Ovary (tissue), 3 donors: ENCODE measurements at regions not wholly inside any gene's neighbourhood (a gene's known extent, or its start where the extent isn't known, plus 50 kb on each side); places are given as distances from the start of the nearest gene placed in this dataset.

Source experiments
- EP300 ChIP-seq: sonication (generic); formaldehyde crosslinking; IDR thresholded peaks from one replicate; pipeline ENCODE4 v1.6.1; 2017; ENCODE audit warnings: antibody characterized with exemption
- POLR2A ChIP-seq: fragments of 450-650 bp; IDR thresholded peaks from one replicate; pipeline ENCODE4 v1.6.1; 2017; ENCODE audit warnings: antibody characterized with exemption, mild to moderate bottlenecking, moderate library complexity
- TF ChIP-seq, protein P1 (sequence below), 3 donors: fragments of 450-650 bp in 2 of 3; fragments of 200-600 bp in 1 of 3; IDR thresholded peaks; one replicate each; pipeline versions ENCODE4 v1.5.1 to v1.8.0; 2016 to 2022; ENCODE audit warnings: antibody characterized with exemption in 3 of 3, mild to moderate bottlenecking in 1 of 3
- donor health status: DM: no; HTN: no; CAD: no.

DNA sequence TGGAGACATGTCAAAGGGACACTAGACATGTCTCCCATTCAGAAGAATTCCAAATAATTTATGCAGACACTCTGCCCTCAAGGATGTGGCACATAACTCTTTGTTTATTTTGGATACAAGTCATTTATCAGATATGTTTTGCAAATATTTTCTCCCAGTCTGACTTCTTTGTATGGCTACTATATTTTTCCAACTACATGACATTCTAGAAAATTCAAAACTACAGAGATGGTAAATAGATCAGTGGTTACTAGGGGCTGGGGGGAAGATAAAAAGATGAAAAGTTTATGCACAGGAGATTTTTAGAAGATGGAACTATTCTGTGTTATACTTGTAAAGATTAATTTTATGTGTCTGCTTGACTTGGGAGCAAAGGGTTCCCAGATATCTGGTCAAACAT lies 347.3 kb upstream of the TRPC7 start:
- no peak for TF ChIP-seq POLR2A
- TF ChIP-seq, protein P1, sequence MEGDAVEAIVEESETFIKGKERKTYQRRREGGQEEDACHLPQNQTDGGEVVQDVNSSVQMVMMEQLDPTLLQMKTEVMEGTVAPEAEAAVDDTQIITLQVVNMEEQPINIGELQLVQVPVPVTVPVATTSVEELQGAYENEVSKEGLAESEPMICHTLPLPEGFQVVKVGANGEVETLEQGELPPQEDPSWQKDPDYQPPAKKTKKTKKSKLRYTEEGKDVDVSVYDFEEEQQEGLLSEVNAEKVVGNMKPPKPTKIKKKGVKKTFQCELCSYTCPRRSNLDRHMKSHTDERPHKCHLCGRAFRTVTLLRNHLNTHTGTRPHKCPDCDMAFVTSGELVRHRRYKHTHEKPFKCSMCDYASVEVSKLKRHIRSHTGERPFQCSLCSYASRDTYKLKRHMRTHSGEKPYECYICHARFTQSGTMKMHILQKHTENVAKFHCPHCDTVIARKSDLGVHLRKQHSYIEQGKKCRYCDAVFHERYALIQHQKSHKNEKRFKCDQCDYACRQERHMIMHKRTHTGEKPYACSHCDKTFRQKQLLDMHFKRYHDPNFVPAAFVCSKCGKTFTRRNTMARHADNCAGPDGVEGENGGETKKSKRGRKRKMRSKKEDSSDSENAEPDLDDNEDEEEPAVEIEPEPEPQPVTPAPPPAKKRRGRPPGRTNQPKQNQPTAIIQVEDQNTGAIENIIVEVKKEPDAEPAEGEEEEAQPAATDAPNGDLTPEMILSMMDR (IDR thresholded peaks at IDR 0.05): no peak
- TF ChIP-seq EP300: no peak
